Kidney glomerular epithelial cell (primary cell): ENCODE measurements at regions not wholly inside any gene's neighbourhood (a gene's known extent, or its start where the extent isn't known, plus 50 kb on each side); places are given as distances from the start of the nearest gene placed in this dataset.
"Not testable (repeated sequence)": the region's sequence is repeated elsewhere in the genome, so short reads cannot be mapped to it uniquely, and the experiment has no call there.

Source experiments
- DNase-seq: peaks from one replicate; lab custom pipeline; 2025; lab: John Stamatoyannopoulos, UW

- DNase-seq: no peak
Measured at GRCh38 chr5:42242881-42243485, 180.3 kb upstream of the GHR start.

DNA sequence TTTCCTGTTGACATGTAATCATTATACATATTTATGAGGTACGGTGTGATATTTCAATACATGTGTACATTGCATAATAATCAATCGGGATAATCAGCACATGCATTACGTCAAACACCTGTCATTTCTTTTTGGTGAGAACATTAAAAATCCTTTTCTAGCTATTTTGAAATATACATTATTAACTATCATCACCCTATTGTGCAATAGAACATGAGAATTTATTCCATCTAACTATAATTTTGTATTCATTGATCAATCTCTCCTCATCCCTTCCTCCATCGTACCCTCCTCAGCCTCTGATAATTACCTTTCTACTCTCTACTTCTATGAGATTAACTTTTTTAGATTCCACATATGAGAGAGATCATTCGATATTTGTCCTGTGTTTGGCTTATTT is 170.9 kb upstream of the GHR start:
- no peak for DNase-seq

DNA sequence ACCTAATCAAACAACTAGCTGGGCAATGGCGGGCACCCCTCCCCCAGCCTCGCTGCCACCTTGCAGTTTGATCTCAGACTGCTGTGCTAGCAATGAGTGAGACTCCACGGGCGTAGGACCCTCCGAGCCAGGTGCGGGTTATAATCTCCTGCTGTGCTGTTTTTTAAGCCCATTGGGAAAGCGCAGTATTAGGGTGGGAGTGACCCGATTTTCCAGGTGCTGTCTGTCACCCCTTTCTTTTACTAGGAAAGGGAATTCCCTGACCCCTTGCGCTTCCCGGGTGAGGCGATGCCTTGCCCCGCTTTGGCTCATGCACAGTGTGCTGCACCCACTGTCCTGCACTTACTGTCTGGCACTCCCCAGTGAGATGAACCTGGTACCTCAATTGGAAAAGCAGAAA is 163.3 kb upstream of the GHR start:
- DNase-seq: not testable (repeated sequence)

- DNase-seq: no peak
Measured at GRCh38 chr5:42267091-42267490, 156.1 kb upstream of the GHR start.

DNA sequence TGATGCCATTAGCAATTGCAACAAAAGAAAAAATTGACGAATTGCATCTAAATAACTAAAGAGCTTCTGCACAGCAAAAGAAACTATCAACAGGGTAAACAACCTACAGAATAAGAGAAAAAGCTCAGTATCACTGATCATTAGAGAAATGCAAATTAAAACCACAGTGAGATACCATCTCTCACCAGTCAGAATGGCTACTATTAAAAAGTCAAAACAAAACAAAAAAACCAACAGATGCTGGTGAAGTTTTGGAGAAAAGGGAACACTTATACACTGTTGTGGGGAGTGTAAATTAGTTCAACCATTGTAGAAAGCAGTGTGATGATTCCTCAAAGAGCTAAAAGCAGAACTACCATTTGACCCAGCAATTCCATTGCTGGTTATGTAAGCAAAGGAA is 155.1 kb upstream of the GHR start:
- DNase-seq: not testable (repeated sequence)

DNA sequence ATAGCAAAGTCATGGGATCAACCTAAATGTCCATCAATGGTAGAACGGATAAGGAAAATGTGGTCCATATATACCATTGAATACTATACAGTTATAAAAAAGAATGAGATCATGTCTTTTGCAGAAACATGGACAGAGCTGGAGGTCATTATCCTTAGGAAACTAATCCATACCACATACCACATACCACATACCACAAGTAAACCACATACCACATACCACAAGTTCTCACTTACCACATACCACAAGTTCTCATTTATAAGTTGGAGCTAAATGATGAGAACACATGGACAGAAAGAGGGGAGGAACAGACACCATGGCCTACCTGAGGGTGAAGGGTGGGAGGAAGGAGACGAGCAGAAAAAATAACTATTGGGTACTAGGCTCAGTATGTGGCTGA is 154.6 kb upstream of the GHR start:
- no peak for DNase-seq

GRCh38 chr5:42270771-42271170 is 152.5 kb upstream of the GHR start:
- no peak for DNase-seq

DNA sequence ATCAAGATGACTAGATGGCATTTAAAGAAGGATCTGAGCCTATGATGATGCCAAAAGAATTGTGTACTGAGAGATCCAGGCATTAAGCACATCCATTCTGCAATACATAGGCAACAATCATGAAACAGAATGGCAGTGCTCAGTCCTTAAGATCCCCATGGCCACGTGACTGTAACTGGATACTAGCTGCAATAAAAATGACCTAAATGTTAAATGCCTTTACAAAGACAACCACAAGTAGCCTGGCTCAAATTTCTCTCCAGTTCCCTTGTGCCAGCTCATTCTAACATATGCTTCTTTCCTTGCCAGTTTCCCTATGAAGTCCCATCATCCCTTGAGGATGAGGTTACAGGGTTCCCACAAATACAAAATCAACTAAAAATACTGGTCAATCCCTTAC is 148.3 kb upstream of the GHR start:
- no peak for DNase-seq

- no peak for DNase-seq
Measured at GRCh38 chr5:42277293-42277692, 145.9 kb upstream of the GHR start.

DNA sequence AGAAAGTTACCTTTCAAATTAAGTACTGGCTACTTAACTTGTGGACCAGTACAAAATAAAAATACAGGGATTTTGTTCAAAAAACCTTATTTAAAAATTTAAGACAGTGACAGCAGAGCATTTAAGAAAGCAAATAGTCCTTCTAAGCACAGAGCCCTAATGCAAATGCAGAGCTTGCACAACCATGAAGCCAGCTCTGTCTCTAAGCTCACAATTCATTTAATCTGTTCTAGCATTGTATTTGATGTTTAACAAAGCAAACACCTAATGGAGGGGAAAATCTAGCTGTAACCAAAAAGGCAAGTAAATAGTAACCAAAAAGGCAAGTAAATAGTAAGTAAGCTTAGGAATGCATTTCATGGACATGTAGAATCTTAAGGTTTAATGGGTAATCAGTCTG is 138.7 kb upstream of the GHR start:
- DNase-seq: no peak

DNA sequence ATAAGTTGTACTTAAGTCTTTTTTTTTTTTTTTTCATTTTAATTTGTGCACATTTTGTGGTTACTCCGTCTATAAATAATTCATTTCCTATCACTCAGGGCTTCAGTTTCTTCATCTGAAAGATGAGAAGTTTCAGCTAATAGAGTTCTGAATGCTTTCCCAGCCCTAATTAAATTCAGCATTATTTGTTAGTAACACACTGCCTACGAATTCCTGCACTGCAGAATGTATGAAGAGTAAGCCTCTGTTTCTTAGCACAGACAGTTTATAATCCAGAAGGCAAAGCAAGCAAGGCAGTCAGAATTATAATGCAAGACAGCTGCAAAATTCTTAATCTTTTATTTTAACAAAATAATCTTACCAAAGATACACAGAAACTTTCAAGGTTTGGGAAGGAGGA is 138.0 kb upstream of the GHR start:
- no peak for DNase-seq

DNA sequence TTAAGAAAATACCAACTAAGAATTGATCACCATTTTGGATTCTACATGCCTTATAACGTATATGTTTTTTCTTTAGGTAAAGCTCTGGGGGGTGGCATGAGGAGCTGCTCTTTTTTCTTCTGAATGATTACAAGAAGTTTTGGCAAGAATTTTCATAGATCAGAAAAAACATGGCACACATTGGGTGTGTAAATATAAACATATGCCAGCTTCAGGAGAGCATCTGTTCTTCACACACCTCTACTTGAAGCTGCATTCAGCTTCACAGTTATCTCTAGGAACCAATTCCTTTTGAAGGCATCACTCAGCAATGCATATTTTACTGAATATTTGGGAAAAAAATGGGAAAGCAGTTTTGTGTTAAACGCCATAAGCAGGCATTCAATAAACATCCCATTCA is 122.7 kb upstream of the GHR start:
- no peak for DNase-seq

DNA sequence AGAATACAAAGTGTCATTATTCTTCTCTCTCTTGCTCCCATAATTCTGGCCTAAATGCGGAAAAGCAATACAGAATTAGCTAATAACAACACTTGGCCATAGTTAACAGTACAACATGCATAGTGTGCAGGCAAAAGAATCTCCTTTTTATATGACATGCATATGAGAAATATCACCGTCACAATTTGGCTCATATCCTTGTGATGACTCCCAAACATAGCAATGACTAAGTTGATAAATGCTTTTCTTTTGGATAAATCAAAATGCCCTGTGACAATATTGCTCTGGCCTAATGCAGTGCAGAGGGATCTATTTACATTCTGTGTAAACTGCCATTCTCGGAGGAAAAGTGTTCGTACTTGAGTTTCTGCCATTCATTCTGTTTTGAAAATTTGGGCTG is 121.9 kb upstream of the GHR start:
- no peak for DNase-seq

GRCh38 chr5:42302186-42302585 is 121.1 kb upstream of the GHR start:
- no peak for DNase-seq

GRCh38 chr5:42306287-42306686 is 117.0 kb upstream of the GHR start:
- DNase-seq: no peak

DNA sequence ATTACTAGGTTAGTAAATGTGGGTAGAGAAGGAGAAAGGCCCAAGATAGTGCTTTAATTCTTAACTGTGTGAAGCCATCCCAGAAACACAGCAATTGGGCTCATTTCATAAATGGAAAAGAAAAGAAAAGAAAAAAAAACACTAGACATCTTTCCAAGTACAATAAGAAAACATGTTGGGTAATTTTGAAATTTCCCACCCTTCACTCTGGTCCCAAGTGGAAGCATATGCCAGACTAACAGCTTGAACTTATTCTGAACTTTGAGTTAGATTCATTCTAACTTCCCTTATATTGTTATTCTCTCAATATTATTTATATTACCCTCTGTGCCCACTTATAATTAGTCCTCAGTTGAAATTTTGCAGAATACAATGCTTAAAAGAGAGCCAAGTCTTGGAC is 113.4 kb upstream of the GHR start:
- DNase-seq: no peak

GRCh38 chr5:42315214-42315613 is 108.0 kb upstream of the GHR start:
- no peak for DNase-seq

DNA sequence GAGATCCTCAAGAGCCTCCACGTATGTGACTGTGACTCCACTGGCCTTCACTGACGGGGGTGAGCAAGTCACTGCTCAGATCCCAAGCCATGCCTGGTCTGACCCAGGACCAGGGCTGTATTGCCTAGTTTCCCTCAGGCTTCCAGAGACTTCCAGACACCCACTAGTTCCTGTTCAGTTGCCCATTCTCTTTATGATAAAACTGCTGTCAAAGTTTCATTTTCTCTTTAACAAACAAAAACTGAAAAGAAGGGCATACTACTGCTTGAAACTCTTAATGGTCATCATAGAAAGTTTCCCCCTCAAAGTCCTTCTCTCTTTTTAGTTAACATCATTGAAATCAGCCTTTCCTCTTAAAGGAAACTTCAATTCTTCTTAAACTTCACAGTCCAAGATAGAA is 105.7 kb upstream of the GHR start:
- DNase-seq: no peak

GRCh38 chr5:42319546-42319945 is 103.7 kb upstream of the GHR start:
- not testable (repeated sequence) for DNase-seq

DNA sequence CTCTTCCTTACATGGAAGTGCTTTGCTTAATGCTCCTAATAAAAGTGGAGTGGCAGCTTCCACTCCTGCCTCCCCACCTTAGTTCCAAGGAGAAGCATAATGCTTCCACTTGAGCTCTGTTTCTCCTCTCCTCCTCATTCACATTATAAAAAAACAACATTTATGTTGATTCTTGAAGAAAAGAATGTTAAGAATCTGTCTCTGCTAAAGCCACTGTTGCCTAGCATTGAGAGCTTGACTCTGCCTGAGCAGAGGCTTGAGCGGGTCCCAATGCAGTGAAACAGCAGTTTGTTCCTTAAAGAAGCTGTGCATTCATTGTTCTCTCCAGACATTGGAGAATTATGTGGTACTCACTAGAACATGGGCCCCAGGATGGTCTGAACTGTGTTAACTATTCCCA is 101.5 kb upstream of the GHR start:
- DNase-seq: no peak

DNA sequence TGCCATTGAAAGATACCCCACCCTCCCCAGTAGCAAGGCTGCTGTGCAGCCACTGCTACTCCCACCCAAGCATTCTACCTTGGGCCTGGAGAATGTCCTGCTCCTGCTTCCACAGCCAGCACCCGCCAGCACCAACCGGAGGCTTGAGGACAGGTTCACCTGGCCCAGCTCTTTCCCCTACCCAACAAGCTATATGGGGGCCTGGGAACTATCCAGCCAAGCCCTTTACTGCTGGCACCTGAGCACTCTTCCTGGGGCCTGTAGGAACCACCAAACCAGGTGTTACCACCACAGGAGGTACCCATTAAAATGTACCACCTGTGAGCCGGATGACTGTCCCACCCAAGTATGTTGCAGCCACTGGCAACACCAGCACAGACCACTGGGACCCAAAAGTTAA is 86.1 kb upstream of the GHR start:
- DNase-seq: no peak

- DNase-seq: no peak
Measured at GRCh38 chr5:42337607-42338006, 85.6 kb upstream of the GHR start.

- DNase-seq: no peak
Measured at GRCh38 chr5:42338136-42338535, 85.1 kb upstream of the GHR start.

DNA sequence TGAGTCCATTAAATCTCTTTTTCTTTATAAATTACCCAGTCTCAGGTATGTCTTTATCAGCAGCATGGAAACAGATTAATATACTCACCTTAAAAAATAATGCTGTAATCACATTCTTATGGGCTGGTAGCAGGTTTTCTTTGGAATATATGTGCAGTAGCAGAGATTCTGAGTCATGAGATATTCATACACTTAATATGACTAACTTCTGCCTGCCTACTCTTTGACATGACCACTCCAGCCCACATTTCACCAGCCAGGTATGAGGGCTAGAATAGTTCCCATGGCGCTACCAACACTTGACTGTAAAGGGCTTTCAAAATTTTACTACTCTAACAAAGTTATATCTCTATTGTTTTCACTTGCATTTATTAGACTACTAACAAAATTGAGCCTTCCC is 74.1 kb upstream of the GHR start:
- no peak for DNase-seq

- no peak for DNase-seq
Measured at GRCh38 chr5:42351956-42352355, 71.3 kb upstream of the GHR start.
